ENCODE measurements at regions not wholly inside any gene's neighbourhood (a gene's known extent, or its start where the extent isn't known, plus 50 kb on each side); places are given as distances from the start of the nearest gene placed in this dataset.

- WGBS: 63% methylated on average over 7 of the region's 7 CpGs
- TF ChIP-seq EP300 (IDR thresholded peaks at IDR 0.05): no peak
- no peak for TF ChIP-seq POLR2A (IDR thresholded peaks at IDR 0.05)
- TF ChIP-seq POLR2AphosphoS5 (IDR thresholded peaks at IDR 0.05): no peak
- no peak for TF ChIP-seq CTCF (IDR thresholded peaks at IDR 0.05)
These were observed 391.1 kb downstream of the FAM133A start for GRCh38 chrX:94065091-94065490.

GRCh38 chrX:94089149-94089548, 415.1 kb downstream of the FAM133A start:
- no peaks in the 10 kb centered on the region for H3K27me3 ChIP-seq
- H3K27ac ChIP-seq: no peak overlapping the region
- no peak for DNase-seq (ENCODE audit: low spot score in 2 of 2)
- no peaks in the 10 kb centered on the region for H3K9me3 ChIP-seq
- WGBS: no CpG with 5 or more reads among the region's 1 CpG
- no peak overlapping the region for H3K4me3 ChIP-seq
- no peaks in the 10 kb centered on the region for H3K4me1 ChIP-seq
- H3K36me3 ChIP-seq: no peaks in the 10 kb centered on the region
- no peak for TF ChIP-seq POLR2A (IDR thresholded peaks at IDR 0.05)
- no peak for TF ChIP-seq CTCF (IDR thresholded peaks at IDR 0.05)
- TF ChIP-seq POLR2AphosphoS5 (IDR thresholded peaks at IDR 0.05): no peak
- no peak for TF ChIP-seq EP300 (IDR thresholded peaks at IDR 0.05)

More at GRCh38 chrX:94065091-94065490, 391.1 kb downstream of the FAM133A start:
- no peak overlapping the region for H3K4me3 ChIP-seq
- no peaks in the 10 kb centered on the region for H3K36me3 ChIP-seq
- no peaks in the 10 kb centered on the region for H3K9me3 ChIP-seq
- no peak overlapping the region for H3K27ac ChIP-seq
- no peaks in the 10 kb centered on the region for H3K27me3 ChIP-seq
- no peaks in the 10 kb centered on the region for H3K4me1 ChIP-seq
- no peak for DNase-seq (ENCODE audit: low spot score in 2 of 2)

GRCh38 chrX:94097868-94098267, 423.9 kb downstream of the FAM133A start:
- DNase-seq (ENCODE audit: low spot score in 2 of 2): no peak
- H3K36me3 ChIP-seq: no peaks in the 10 kb centered on the region

GRCh38 chrX:94107981-94108380, 434.0 kb downstream of the FAM133A start:
- Histone ChIP-seq H3K27me3 (no peaks in the 10 kb centered on the region), H3K36me3 (no peaks in the 10 kb centered on the region), H3K27ac (no peak overlapping the region), H3K4me3 (no peak overlapping the region), H3K4me1 (no peaks in the 10 kb centered on the region), H3K9me3 (no peaks in the 10 kb centered on the region)
- no peak for DNase-seq (ENCODE audit: low spot score in 2 of 2)
- no CpG with 5 or more reads among the region's 3 CpGs for WGBS
- TF ChIP-seq POLR2A (IDR thresholded peaks at IDR 0.05): no peak
- TF ChIP-seq CTCF (IDR thresholded peaks at IDR 0.05): no peak
- TF ChIP-seq POLR2AphosphoS5 (IDR thresholded peaks at IDR 0.05): no peak

More at GRCh38 chrX:94097868-94098267, 423.9 kb downstream of the FAM133A start:
- Histone ChIP-seq H3K9me3 (no peaks in the 10 kb centered on the region), H3K27ac (no peak overlapping the region), H3K4me3 (no peak overlapping the region), H3K4me1 (no peaks in the 10 kb centered on the region), H3K27me3 (no peaks in the 10 kb centered on the region)
- TF ChIP-seq POLR2A (IDR thresholded peaks at IDR 0.05) (no peak), POLR2AphosphoS5 (IDR thresholded peaks at IDR 0.05) (no peak), EP300 (IDR thresholded peaks at IDR 0.05) (no peak), CTCF (IDR thresholded peaks at IDR 0.05) (no peak)

- H3K9me3 ChIP-seq: no peaks in the 10 kb centered on the region
- H3K4me3 ChIP-seq: no peak overlapping the region
- no CpG with 5 or more reads among the region's 2 CpGs for WGBS
- H3K4me1 ChIP-seq: no peaks in the 10 kb centered on the region
- no peak for DNase-seq (ENCODE audit: low spot score in 2 of 2)
- no peak overlapping the region for H3K27ac ChIP-seq
- H3K27me3 ChIP-seq: no peaks in the 10 kb centered on the region
- TF ChIP-seq EP300 (IDR thresholded peaks at IDR 0.05) (no peak), POLR2A (IDR thresholded peaks at IDR 0.05) (no peak), CTCF (IDR thresholded peaks at IDR 0.05) (no peak), POLR2AphosphoS5 (IDR thresholded peaks at IDR 0.05) (no peak)
- no peaks in the 10 kb centered on the region for H3K36me3 ChIP-seq
These were observed 440.4 kb downstream of the FAM133A start for GRCh38 chrX:94114362-94114761.
